ENCODE measurements at regions not wholly inside any gene's neighbourhood (a gene's known extent, or its start where the extent isn't known, plus 50 kb on each side); places are given as distances from the start of the nearest gene placed in this dataset.

GRCh38 chr15:98513428-98513986, 134.8 kb upstream of the IGF1R start:
- no TSS peak for BruUV-seq (replicated peaks)
- no peaks in the 10 kb centered on the region for H3K79me2 ChIP-seq (ENCODE audit: insufficient read depth, low read length)
- H3K9me3 ChIP-seq (ENCODE audit: control insufficient read depth in 1 of 2, insufficient read depth in 1 of 2, low read depth in 1 of 2, low read length in 2 of 2) = no peaks in the 10 kb centered on the region
- ATAC-seq (no peak), DNase-seq (ENCODE audit: low read depth, low spot score) (no peak)
- no peaks in the 10 kb centered on the region for H4K20me1 ChIP-seq (ENCODE audit: insufficient read depth)
- no peaks in the 10 kb centered on the region for H3K36me3 ChIP-seq (ENCODE audit: control insufficient read depth in 1 of 2, insufficient read depth in 2 of 2, low read length in 2 of 2)
- H3K4me1 ChIP-seq (ENCODE audit: control insufficient read depth in 1 of 2, insufficient read depth in 2 of 2, low read length in 2 of 2) = no peaks in the 10 kb centered on the region
- TF ChIP-seq POLR2A (IDR thresholded peaks at IDR 0.05; ENCODE audit: borderline replicate concordance, extremely low read depth, insufficient read depth, insufficient read length) = no peak
- no peak for TF ChIP-seq CTCF (IDR thresholded peaks at IDR 0.05 in 2 of 3, conservative IDR thresholded peaks at IDR 0.05 in 1 of 3; ENCODE audit: borderline replicate concordance in 1 of 3, insufficient read depth in 1 of 3, low read depth in 2 of 3, low read length in 2 of 3)
- TF ChIP-seq RAD21 (IDR thresholded peaks at IDR 0.05; ENCODE audit: low read depth) = no peak
- no peak for TF ChIP-seq TCF7L2 (IDR thresholded peaks at IDR 0.05; ENCODE audit: borderline replicate concordance, extremely low read depth, insufficient read depth, insufficient read length)
- no peak for TF ChIP-seq SP1 (IDR thresholded peaks at IDR 0.05; ENCODE audit: low read depth)
- no peak for TF ChIP-seq EZH2 (IDR thresholded peaks at IDR 0.05)
- no peak for TF ChIP-seq EZH2phosphoT487 (IDR thresholded peaks at IDR 0.05; ENCODE audit: borderline replicate concordance)
- no peak for TF ChIP-seq MAX (IDR thresholded peaks at IDR 0.05)
- TF ChIP-seq POLR2AphosphoS5 (IDR thresholded peaks at IDR 0.05; ENCODE audit: low read depth, low read length) = no peak
- TF ChIP-seq ZNF274 (IDR thresholded peaks at IDR 0.05; ENCODE audit: low read depth, low read length) = no peak
- H3K9me2 ChIP-seq (ENCODE audit: insufficient read depth) = no peaks in the 10 kb centered on the region
- POLR2A ChIA-PET = no interaction called here
- H2AFZ ChIP-seq (ENCODE audit: low read depth, low read length, poor library complexity, severe bottlenecking) = no peak overlapping the region
- H3K9ac ChIP-seq (ENCODE audit: low read length) = no peak overlapping the region
- no peak overlapping the region for H3K4me3 ChIP-seq (replicated peaks in 1 of 2; ENCODE audit: low read depth in 1 of 2, low read length in 2 of 2)
- CTCF ChIA-PET = interaction anchor here (1.3 kb wide), 1 partner anchor 9 kb away, joined by 3 read pairs; no protein-coding TSS in a partner anchor
- H3K4me2 ChIP-seq (ENCODE audit: low read length) = no peak overlapping the region
- intact Hi-C loops (cut with micrococcal nuclease) = loop anchor here (10.0 kb wide), 1 partner anchor 371 kb away; no protein-coding TSS in a partner anchor
- peaks cover 4% of the 10 kb centered on the region; the same call in 1 of the 2 replicates for H3K27me3 ChIP-seq (ENCODE audit: insufficient read depth, low read length)
- H3K27ac ChIP-seq (ENCODE audit: low read depth, low read length) = no peak overlapping the region
- RAD21 ChIA-PET (ENCODE audit: low non-redundant PET in 1 of 2, low total read pairs in 2 of 2, uncharacterized antibody in 2 of 2, unreplicated experiment in 2 of 2) = no interaction called here
